ENCODE measurements at regions not wholly inside any gene's neighbourhood (a gene's known extent, or its start where the extent isn't known, plus 50 kb on each side); places are given as distances from the start of the nearest gene placed in this dataset.

- Histone ChIP-seq H3K36me3 (ENCODE audit: insufficient read depth) (no peaks in the 10 kb centered on the region), H3K27ac (ENCODE audit: low read depth) (no peak overlapping the region), H3K27me3 (ENCODE audit: insufficient read depth) (peaks cover 16% of the 10 kb centered on the region), H3K79me2 (replicated peaks; ENCODE audit: insufficient read depth) (no peaks in the 10 kb centered on the region), H4K20me1 (replicated peaks; ENCODE audit: insufficient read depth) (no peaks in the 10 kb centered on the region), H3K4me3 (no peak overlapping the region), H2AFZ (no peak overlapping the region), H3K9me2 (ENCODE audit: insufficient read depth) (no peaks in the 10 kb centered on the region), H3K4me2 (no peak overlapping the region), H3F3A (replicated peaks; ENCODE audit: low read depth) (no peaks in the 10 kb centered on the region), H3K4me1 (ENCODE audit: insufficient read depth) (peaks cover 12% of the 10 kb centered on the region)
- H3K27ac Mint-ChIP-seq = no peak overlapping the region
- DNase-seq (ENCODE audit: low spot score) (no peak), ATAC-seq (no peak)
- H3K4me3 Mint-ChIP-seq = no peak overlapping the region
- peaks cover 12% of the 10 kb centered on the region for H3K4me1 Mint-ChIP-seq
- TF ChIP-seq EZH2 (IDR thresholded peaks at IDR 0.05; ENCODE audit: low read depth, unreplicated experiment) (no peak), ZNF114 (CRISPR knock-in tag; IDR thresholded peaks at IDR 0.05) (no peak), EZH2phosphoT487 (IDR thresholded peaks at IDR 0.05; ENCODE audit: unreplicated experiment) (no peak), ETS1 (IDR thresholded peaks at IDR 0.05) (no peak), REST (IDR thresholded peaks at IDR 0.05; ENCODE audit: unreplicated experiment) (no peak)
- H3K27me3 Mint-ChIP-seq (ENCODE audit: insufficient read depth, low read depth, poor library complexity) = peaks cover 4% of the 10 kb centered on the region
- H3K36me3 Mint-ChIP-seq (ENCODE audit: low read depth) = no peaks in the 10 kb centered on the region
- H3K9me3 Mint-ChIP-seq = no peaks in the 10 kb centered on the region
These were observed 195.1 kb upstream of the CAND1 start for GRCh38 chr12:67074072-67074471.

- no peaks in the 10 kb centered on the region for H3K27me3 Mint-ChIP-seq (ENCODE audit: insufficient read depth, low read depth, poor library complexity)
- DNase-seq (ENCODE audit: low spot score) = no peak
- TF ChIP-seq STAT1 (IDR thresholded peaks at IDR 0.05; ENCODE audit: unreplicated experiment) = no peak
- no peak for TF ChIP-seq JUNB (IDR thresholded peaks at IDR 0.05; ENCODE audit: unreplicated experiment)
- no peak for TF ChIP-seq ZNF114 (CRISPR knock-in tag; IDR thresholded peaks at IDR 0.05)
- no peak for TF ChIP-seq CREB1 (CRISPR knock-in tag; IDR thresholded peaks at IDR 0.05; ENCODE audit: low read depth)
- no peak for TF ChIP-seq NANOG (IDR thresholded peaks at IDR 0.05; ENCODE audit: borderline replicate concordance)
- TF ChIP-seq CTCF (conservative IDR thresholded peaks at IDR 0.05; ENCODE audit: low read depth in 2 of 2) = no peak
- TF ChIP-seq POLR2AphosphoS5 (IDR thresholded peaks at IDR 0.05; ENCODE audit: low read depth) = no peak
- TF ChIP-seq EZH2 (IDR thresholded peaks at IDR 0.05; ENCODE audit: low read depth, unreplicated experiment) = no peak
- TF ChIP-seq REST (IDR thresholded peaks at IDR 0.05; ENCODE audit: unreplicated experiment) = no peak
- TF ChIP-seq ZNF331 (CRISPR knock-in tag; IDR thresholded peaks at IDR 0.05; ENCODE audit: low read depth) = no peak
These were observed 191.5 kb upstream of the CAND1 start for GRCh38 chr12:67077617-67078016.

More at GRCh38 chr12:67077617-67078016, 191.5 kb upstream of the CAND1 start:
- no peak for ATAC-seq
- H3K9me2 ChIP-seq (ENCODE audit: insufficient read depth) = no peaks in the 10 kb centered on the region
- H3F3A ChIP-seq (replicated peaks; ENCODE audit: low read depth) = no peaks in the 10 kb centered on the region
- Mint-ChIP-seq H3K36me3 (ENCODE audit: low read depth) (no peaks in the 10 kb centered on the region), H3K4me1 (peaks cover 17% of the 10 kb centered on the region), H3K4me3 (no peak overlapping the region), H3K9me3 (no peaks in the 10 kb centered on the region), H3K27ac (no peak overlapping the region)
- H3K79me2 ChIP-seq (replicated peaks; ENCODE audit: insufficient read depth) = no peaks in the 10 kb centered on the region
- no peak overlapping the region for H3K27ac ChIP-seq (ENCODE audit: low read depth)
- H4K20me1 ChIP-seq (replicated peaks; ENCODE audit: insufficient read depth) = no peaks in the 10 kb centered on the region
- no peak overlapping the region for H2AFZ ChIP-seq
- H3K4me3 ChIP-seq = no peak overlapping the region
- peaks cover 24% of the 10 kb centered on the region for H3K4me1 ChIP-seq (ENCODE audit: insufficient read depth)
- no peak overlapping the region for H3K4me2 ChIP-seq
- no peaks in the 10 kb centered on the region for H3K36me3 ChIP-seq (ENCODE audit: insufficient read depth)
- no peaks in the 10 kb centered on the region for H3K27me3 ChIP-seq (ENCODE audit: insufficient read depth)
